ENCODE measurements at regions not wholly inside any gene's neighbourhood (a gene's known extent, or its start where the extent isn't known, plus 50 kb on each side); places are given as distances from the start of the nearest gene placed in this dataset.

DNA sequence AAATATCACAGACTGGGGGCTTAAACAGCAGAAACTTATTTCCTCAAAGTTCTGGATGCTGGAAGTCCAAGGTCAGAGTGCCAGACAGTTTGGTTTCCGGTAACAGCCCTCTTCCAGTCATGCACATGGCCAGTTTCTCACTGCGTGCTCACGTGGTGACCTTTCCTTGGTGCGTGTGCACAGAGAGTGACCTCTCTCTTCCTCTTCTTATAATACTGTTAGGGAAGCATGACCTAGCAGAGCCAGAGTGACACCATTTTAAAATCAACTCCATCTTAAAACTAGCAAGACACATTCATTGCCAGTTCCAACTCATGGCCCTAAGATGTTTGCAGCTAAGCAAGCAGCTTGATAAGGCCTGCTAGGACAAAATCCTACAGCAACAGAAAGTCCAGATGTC, 221.5 kb upstream of the DAAM1 start:
- TF ChIP-seq, protein P1, sequence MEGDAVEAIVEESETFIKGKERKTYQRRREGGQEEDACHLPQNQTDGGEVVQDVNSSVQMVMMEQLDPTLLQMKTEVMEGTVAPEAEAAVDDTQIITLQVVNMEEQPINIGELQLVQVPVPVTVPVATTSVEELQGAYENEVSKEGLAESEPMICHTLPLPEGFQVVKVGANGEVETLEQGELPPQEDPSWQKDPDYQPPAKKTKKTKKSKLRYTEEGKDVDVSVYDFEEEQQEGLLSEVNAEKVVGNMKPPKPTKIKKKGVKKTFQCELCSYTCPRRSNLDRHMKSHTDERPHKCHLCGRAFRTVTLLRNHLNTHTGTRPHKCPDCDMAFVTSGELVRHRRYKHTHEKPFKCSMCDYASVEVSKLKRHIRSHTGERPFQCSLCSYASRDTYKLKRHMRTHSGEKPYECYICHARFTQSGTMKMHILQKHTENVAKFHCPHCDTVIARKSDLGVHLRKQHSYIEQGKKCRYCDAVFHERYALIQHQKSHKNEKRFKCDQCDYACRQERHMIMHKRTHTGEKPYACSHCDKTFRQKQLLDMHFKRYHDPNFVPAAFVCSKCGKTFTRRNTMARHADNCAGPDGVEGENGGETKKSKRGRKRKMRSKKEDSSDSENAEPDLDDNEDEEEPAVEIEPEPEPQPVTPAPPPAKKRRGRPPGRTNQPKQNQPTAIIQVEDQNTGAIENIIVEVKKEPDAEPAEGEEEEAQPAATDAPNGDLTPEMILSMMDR (IDR thresholded peaks at IDR 0.05) = no peak
- TF ChIP-seq POLR2A (IDR thresholded peaks at IDR 0.05) = no peak

Data from Peyer's patch (tissue), 4 donors.